ENCODE measurements at regions not wholly inside any gene's neighbourhood (a gene's known extent, or its start where the extent isn't known, plus 50 kb on each side); places are given as distances from the start of the nearest gene placed in this dataset.

DNA sequence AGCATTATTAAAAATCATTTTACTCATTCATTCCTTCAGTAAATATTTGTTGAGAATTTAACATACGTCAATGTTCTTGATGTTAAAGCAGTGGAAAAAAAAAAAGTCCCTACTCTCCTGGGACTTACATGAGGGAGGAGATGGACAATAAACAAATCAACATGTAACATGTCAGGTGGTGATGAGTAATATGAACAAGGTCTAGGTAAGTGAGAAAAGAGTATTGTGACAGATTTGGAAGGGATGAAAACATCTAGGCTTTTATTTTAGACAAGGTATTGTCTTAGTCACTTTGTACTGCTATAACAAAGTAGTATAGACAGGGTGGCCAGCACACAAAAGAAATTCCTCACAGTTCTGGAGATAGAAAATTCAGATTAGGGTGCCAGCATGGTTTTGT, 167.2 kb downstream of the FSCB start:
- no peak for TF ChIP-seq GATA2 (CRISPR knock-in tag; IDR thresholded peaks at IDR 0.05)
- no peak for TF ChIP-seq EP300 (IDR thresholded peaks at IDR 0.05; ENCODE audit: borderline replicate concordance in 1 of 2, low read depth in 1 of 2, low read length in 1 of 2)

Measured in SK-N-SH (cell line).